Neutrophil (primary cell): ENCODE measurements at regions not wholly inside any gene's neighbourhood (a gene's known extent, or its start where the extent isn't known, plus 50 kb on each side); places are given as distances from the start of the nearest gene placed in this dataset.

ENCODE experiments used
- H3K27ac ChIP-seq: fragments of 200-600 bp; sonication (generic); 2 replicates; pipeline ENCODE4 v1.5.1; 2016; ENCODE audit warnings: mild to moderate bottlenecking, moderate library complexity
- H3K27me3 ChIP-seq: fragments of 200-600 bp; sonication (generic); 2 replicates; pipeline ENCODE4 v1.6.0; 2016; ENCODE audit warnings: mild to moderate bottlenecking
- H3K36me3 ChIP-seq: fragments of 200-600 bp; sonication (generic); 2 replicates; pipeline ENCODE4 v1.5.1; 2017
- H3K4me1 ChIP-seq, 2 experiments: fragments of 200-600 bp in 1 of 2; sonication (generic) in 1 of 2; 1 replicate in 1 of 2; 2 replicates in 1 of 2; pipeline versions ENCODE4 v1.5.1 to v1.6.1; 2013 to 2016; ENCODE audit warnings: low read depth in 1 of 2, low read length in 1 of 2, mild to moderate bottlenecking in 1 of 2, moderate library complexity in 1 of 2; ENCODE audit not compliant: control insufficient read depth in 1 of 2, insufficient read depth in 1 of 2
- H3K4me3 ChIP-seq, 2 experiments: fragments of 200-600 bp in 1 of 2; sonication (generic) in 1 of 2; 1 replicate in 1 of 2; 2 replicates in 1 of 2; pipeline ENCODE4 v1.5.1; 2013 to 2016; ENCODE audit warnings: low read depth in 1 of 2, low read length in 1 of 2, mild to moderate bottlenecking in 1 of 2, moderate library complexity in 1 of 2
- H3K9me3 ChIP-seq: fragments of 200-600 bp; sonication (generic); 2 replicates; pipeline ENCODE4 v1.5.1; 2016
- TF ChIP-seq, protein P1 (sequence below): fragments of 200-600 bp; sonication (generic); IDR thresholded peaks from 2 replicates; pipeline ENCODE4 v1.5.1; 2016; ENCODE audit warnings: antibody characterized with exemption

DNA sequence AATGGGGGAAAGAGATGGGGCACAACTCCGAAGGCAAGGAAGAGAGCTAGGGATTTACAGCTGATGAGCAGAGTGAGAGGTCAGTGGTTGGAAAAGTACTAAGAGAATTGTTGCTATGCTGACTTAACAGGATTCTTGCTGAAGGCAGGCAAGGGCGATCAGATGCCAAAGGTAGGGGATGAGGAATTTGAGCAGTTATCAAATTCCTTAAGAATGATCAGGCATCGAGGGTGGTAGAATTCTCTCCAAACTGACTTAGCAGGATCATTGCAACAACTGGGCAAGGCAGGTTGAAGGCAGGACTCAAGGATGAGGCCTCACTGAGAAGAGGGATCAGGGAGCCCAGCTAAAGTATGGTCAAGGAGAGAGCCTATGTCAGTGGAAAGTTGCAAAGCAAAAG, 171.0 kb downstream of the HSD17B3 start:
- Histone ChIP-seq H3K4me3 (no peak overlapping the region), H3K4me1 (no peaks in the 10 kb centered on the region), H3K27me3 (no peaks in the 10 kb centered on the region), H3K9me3 (no peaks in the 10 kb centered on the region), H3K27ac (no peak overlapping the region), H3K36me3 (no peaks in the 10 kb centered on the region)
- TF ChIP-seq, protein P1, sequence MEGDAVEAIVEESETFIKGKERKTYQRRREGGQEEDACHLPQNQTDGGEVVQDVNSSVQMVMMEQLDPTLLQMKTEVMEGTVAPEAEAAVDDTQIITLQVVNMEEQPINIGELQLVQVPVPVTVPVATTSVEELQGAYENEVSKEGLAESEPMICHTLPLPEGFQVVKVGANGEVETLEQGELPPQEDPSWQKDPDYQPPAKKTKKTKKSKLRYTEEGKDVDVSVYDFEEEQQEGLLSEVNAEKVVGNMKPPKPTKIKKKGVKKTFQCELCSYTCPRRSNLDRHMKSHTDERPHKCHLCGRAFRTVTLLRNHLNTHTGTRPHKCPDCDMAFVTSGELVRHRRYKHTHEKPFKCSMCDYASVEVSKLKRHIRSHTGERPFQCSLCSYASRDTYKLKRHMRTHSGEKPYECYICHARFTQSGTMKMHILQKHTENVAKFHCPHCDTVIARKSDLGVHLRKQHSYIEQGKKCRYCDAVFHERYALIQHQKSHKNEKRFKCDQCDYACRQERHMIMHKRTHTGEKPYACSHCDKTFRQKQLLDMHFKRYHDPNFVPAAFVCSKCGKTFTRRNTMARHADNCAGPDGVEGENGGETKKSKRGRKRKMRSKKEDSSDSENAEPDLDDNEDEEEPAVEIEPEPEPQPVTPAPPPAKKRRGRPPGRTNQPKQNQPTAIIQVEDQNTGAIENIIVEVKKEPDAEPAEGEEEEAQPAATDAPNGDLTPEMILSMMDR: no peak

DNA sequence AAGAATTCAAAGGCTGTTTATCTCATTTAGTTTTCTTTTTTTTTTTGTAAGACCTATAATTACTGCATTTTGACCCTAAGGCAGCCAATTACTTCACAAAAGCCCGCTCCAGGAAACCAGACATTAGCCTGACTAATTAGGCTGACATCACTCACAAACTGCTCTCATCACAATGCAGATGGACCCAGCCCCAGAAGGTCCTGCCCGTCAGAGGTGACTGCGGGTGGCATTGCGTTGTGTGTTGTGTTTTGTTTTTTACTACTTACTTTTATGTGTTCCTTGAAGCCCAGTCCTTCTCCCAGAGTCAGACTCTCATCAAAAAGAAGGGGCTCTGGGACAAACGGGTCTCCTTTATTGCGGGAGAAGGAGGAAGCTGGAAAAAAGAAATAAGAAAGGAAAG, 172.2 kb downstream of the HSD17B3 start:
- H3K36me3 ChIP-seq: no peaks in the 10 kb centered on the region
- no peak overlapping the region for H3K4me3 ChIP-seq
- H3K9me3 ChIP-seq: no peaks in the 10 kb centered on the region
- TF ChIP-seq, protein P1: no peak
- H3K4me1 ChIP-seq: no peaks in the 10 kb centered on the region
- no peaks in the 10 kb centered on the region for H3K27me3 ChIP-seq
- no peak overlapping the region for H3K27ac ChIP-seq

DNA sequence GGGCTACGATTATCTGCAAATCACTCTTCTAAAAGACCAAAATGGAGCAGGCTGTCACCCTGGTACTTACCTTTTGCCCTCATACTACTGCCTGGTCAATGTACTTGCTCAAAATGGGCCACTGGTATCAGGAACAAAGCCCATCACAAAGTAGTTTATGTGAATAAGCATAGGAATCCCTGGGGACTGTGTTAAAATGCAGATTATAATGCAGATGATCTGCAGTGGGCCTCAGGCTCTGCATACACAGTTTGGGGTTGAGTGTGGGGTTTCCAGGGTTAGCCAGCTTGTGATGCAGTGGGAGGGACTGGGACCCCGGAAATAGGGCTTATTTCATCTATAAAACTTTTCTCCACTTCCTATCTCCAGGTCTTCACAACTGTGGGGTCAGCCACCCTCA, 173.1 kb downstream of the HSD17B3 start:
- Histone ChIP-seq H3K27ac (no peak overlapping the region), H3K27me3 (no peaks in the 10 kb centered on the region), H3K9me3 (no peaks in the 10 kb centered on the region), H3K4me1 (no peaks in the 10 kb centered on the region), H3K36me3 (no peaks in the 10 kb centered on the region), H3K4me3 (no peak overlapping the region)
- TF ChIP-seq, protein P1: no peak

DNA sequence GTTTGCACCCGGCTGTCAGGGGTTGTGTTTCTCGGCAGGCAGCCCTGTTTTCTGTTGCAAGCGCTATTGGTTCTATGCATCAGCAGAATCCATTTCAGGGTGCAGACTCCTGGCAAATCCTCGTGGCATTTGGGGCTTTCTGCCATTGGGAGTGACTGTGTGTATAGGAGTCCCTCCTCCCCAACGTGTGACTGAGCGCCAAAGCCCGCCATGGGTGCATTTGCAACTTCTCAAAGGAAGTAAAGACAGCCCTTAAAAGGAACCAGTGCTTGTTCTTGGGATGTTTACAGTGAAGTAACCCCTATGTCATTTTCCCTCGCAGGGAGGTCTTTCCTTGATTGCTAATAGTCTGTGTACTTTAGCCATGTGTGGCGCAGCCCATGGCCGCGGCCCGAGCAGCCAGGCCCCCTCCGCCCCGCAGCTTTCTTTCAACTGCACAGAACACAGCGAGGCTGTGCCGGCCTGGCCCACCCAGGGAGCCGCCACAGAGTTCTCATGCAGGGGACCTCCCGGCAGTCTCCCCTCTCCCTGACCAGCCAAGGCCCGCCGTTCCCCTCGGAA, 175.6 kb downstream of the HSD17B3 start:
- no peaks in the 10 kb centered on the region for H3K4me1 ChIP-seq
- no peaks in the 10 kb centered on the region for H3K27me3 ChIP-seq
- H3K9me3 ChIP-seq: no peaks in the 10 kb centered on the region
- TF ChIP-seq, protein P1: no peak
- no peak overlapping the region for H3K4me3 ChIP-seq
- H3K36me3 ChIP-seq: no peaks in the 10 kb centered on the region
- no peak overlapping the region for H3K27ac ChIP-seq

DNA sequence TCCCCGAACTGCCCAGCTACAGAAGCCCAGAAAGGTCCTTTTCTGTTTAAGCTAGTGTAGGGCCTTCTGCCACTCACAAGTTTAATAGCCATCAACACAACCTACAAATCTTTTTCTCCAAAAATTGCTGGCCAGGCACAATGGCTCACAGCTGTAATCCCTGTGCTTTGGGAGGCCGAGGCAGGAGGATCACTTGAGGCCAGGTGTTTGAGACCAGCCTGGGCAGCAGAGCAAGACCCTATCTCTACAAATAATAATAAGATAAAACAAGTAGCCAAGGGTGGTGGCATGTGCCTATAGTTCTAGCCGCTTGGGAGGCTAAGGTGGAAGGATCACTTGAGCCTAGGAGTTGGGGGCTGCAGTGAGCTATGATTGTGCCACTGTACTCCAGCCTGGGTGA, 176.4 kb downstream of the HSD17B3 start:
- Histone ChIP-seq H3K4me1 (no peaks in the 10 kb centered on the region), H3K4me3 (no peak overlapping the region), H3K9me3 (no peaks in the 10 kb centered on the region), H3K27ac (no peak overlapping the region), H3K36me3 (no peaks in the 10 kb centered on the region), H3K27me3 (no peaks in the 10 kb centered on the region)
- TF ChIP-seq, protein P1: no peak

DNA sequence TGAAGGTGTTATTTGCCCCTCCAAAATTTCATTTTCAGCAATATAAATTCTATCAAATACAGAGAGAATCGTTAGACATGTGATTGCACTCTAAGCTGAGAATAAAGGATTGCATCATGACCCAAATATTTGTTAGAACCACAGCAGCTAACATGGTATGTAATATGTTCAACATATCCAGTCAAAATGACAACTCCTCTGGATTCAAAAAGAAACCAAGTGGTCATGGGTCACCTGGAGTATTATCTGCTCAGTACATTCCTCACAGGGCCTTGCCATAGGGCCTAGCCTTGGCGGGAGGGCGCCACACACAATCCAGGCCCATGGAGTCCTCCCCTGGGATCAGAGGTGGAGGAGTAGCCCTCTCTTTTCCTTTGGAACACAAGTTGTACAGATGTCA, 179.2 kb downstream of the HSD17B3 start:
- no peaks in the 10 kb centered on the region for H3K36me3 ChIP-seq
- no peaks in the 10 kb centered on the region for H3K9me3 ChIP-seq
- H3K27me3 ChIP-seq: no peaks in the 10 kb centered on the region
- TF ChIP-seq, protein P1: no peak
- no peak overlapping the region for H3K27ac ChIP-seq
- H3K4me1 ChIP-seq: no peaks in the 10 kb centered on the region
- no peak overlapping the region for H3K4me3 ChIP-seq
